GM10266 (cell line): ENCODE measurements at regions not wholly inside any gene's neighbourhood (a gene's known extent, or its start where the extent isn't known, plus 50 kb on each side); places are given as distances from the start of the nearest gene placed in this dataset.

Source experiments
- DNase-seq: peaks from one replicate; pipeline ENCODE4 v3.0.0; 2012; ENCODE audit errors: extremely low spot score
- TF ChIP-seq, protein P1 (sequence below): IDR thresholded peaks from 2 replicates; pipeline ENCODE4 v1.5.1; 2012; ENCODE audit warnings: mild to moderate bottlenecking, low read depth; ENCODE audit not compliant: control insufficient read depth, insufficient read depth; ENCODE audit errors: missing control alignments

DNA sequence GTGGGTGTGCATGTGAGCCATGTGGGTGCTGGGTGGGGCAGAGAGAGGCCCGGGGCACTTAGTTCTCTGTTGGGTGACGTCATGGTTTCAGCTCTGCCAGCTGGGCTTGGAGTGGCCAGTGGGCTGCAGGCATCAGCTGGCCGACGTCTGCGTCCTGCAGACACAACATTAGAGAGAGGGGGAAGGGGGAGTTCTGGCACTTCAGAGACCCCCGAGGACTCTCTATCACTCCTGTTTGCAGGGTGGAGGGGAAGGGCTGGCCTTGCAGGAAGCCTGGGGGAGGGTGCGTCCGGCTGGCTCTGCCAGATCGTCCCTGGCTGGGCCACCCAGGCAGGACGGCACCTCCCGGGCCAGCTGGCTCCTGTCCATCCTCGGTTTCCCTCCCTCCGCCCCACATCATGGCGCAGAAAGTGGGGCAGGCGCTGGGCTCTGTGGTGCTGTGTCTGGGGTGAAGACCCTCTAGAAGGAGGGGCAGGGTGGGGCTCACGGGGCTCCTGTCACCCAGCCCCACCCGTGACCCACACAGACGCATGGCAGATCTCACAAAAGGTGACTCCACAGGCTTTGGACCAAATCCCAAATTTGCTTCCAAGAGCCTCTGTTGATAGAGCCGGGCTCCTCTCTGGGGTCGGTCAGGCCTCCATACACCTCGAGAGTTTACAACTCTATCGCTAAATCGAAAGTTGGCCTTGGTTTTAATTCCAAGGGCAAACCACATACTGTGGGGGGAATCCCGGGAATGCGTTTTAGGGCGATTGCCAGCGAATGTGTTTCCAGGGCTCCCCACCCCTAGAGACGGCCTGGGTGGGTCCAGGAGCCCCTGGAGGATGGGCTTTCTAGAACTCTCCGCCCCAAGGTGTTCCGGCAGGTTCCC is 73.4 kb upstream of the TTC34 start:
- TF ChIP-seq, protein P1, sequence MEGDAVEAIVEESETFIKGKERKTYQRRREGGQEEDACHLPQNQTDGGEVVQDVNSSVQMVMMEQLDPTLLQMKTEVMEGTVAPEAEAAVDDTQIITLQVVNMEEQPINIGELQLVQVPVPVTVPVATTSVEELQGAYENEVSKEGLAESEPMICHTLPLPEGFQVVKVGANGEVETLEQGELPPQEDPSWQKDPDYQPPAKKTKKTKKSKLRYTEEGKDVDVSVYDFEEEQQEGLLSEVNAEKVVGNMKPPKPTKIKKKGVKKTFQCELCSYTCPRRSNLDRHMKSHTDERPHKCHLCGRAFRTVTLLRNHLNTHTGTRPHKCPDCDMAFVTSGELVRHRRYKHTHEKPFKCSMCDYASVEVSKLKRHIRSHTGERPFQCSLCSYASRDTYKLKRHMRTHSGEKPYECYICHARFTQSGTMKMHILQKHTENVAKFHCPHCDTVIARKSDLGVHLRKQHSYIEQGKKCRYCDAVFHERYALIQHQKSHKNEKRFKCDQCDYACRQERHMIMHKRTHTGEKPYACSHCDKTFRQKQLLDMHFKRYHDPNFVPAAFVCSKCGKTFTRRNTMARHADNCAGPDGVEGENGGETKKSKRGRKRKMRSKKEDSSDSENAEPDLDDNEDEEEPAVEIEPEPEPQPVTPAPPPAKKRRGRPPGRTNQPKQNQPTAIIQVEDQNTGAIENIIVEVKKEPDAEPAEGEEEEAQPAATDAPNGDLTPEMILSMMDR: no peak
- no peak for DNase-seq

DNA sequence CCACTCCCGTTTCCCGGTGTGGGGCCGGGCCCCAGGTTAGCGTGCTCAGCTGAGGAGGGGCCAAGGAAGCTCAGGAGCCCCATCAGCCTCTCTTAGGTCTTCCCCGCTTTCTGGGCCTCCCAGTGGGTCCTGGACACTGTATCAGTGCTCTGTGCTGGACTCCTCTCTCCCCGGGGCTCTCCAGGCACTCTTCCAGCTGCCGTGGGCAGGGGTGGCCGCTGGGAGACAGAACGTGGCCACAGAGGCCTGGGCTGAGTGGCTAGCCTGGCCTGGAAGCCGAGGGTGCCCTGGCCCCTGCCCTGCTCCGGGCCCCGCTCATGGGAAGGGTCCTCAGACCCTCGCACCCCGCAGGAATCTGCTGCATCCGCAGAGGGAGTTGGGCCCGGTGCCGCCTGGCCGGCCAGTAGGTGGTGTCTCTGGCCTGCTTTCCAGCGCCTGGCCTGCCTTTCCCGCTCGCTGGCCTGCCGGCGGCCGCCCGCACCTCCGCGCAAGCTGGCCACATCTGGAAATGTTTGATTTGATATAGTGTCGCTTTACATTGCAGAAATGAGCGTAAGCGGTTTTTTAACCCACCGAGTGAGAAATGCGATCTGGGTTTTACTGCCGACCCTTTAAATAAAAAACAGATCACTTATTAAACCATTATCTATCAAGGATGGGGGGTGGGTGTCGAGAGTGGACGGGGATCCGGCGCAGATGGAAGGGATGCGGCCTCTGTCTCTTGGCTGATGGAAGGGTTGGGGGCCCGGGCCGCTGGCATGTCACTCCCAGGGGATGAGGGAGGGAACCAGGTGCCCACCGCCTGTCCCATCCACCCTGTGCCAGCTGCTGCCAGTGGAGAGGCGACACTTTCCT is 74.4 kb upstream of the TTC34 start:
- no peak for DNase-seq
- TF ChIP-seq, protein P1: no peak

DNA sequence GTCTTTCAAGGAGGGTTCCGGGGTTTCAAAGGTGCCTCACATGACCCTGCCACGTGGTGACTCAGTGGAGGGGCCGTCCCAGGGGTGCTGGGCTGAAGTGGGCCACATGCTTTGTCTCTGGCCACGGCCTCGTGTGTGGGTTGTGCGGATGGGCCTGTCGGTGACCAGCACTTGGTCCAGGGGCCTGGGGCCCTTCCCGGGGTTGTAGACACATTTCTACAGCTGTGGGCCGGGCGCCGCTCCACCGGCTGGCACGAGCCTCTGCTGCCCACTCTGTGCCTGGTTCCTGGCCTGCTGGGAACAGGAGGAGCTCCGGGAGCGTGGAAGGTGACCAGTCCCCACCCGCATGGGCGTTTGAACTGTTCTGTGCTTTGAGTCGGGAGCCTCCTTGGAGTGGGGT is 75.4 kb upstream of the TTC34 start:
- TF ChIP-seq, protein P1: no peak
- no peak for DNase-seq

DNA sequence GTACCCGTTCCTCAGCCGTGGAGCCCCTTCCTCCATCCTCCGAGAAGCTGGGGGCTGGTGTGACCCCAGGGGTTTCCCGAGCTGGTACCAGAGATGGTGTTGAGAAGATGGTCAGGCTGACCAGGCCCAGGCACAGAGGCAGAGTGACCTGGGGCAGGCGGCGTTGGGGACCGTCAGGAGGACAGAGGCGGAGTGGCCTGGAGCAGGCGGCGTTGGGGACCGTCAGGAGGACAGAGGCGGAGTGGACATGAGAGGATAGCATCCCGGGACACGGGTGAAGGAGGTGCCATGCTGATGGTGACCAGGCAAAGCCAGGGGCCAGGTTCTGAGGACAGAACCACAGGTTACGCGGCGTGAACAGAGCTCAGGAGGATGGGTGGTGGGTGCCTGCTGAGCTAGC is 75.9 kb upstream of the TTC34 start:
- DNase-seq: no peak
- TF ChIP-seq, protein P1: no peak

DNA sequence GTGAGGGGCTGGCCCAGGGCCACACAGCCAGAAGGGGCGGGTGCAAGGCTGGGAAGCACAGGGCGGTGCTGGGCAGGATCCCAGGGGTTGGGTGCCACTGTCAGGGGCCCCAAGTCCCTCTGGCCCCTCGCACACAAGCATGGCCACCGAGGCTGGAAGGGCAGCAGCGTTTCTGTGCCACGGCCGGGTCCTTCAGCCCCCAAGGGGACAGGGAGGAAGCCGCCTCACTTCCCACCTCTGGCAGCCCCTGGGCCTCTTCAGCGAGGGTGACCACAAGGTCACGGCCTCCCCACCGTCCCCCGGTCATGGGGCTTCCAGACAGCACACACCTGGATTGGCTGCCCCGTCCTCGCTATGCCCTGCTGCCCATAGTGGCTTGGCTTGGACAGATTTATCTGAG is 77.1 kb upstream of the TTC34 start:
- TF ChIP-seq, protein P1: no peak
- DNase-seq: no peak

DNA sequence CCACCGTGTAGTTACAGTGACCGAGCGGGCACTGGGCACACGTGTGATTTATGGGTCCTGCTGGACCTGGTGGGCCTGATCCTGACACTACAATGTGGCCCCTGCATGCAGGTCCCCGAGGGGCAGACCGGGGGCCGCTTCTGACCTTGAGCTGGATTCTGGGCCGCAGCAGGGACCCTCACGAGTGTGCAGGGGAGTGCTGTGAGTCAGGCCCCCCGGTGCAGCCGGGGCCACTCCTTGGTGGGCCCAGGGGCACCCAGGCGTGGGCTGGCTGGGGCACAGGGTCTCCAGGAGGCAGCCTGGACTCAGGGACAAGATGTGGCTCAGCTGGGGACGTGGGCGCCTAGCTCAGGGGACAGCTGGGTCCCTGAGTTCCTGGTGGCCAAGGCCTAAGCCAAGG is 77.5 kb upstream of the TTC34 start:
- no peak for DNase-seq
- TF ChIP-seq, protein P1: no peak

DNA sequence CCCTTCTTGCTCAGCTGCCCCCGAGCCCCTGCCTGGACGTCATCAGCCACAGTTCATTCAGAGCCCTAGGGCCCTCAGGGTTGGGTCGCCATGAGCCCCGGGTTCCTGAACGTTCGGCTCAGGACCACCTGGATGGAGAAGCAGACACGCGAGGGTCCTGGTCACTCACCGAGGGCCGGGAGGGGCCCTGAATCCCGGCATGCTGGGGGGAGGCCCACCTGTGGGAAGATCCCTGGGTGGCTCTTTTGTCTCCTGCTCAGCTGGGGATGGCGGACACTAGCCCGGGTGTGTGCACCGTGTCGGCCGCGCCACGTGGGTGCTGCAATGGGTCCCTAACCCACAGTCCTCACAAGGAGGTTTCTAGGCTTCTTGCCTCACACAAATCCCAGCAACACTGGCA is 78.1 kb upstream of the TTC34 start:
- DNase-seq: no peak
- TF ChIP-seq, protein P1: no peak
